GM12892 (cell line): ENCODE measurements at regions not wholly inside any gene's neighbourhood (a gene's known extent, or its start where the extent isn't known, plus 50 kb on each side); places are given as distances from the start of the nearest gene placed in this dataset.

Experiments used
- POLR2A ChIP-seq: IDR thresholded peaks from 2 replicates; pipeline ENCODE4 v1.6.1; 2011; ENCODE audit warnings: low read depth, low read length, control low read depth
- POLR2AphosphoS5 ChIP-seq: IDR thresholded peaks from 2 replicates; pipeline ENCODE4 v1.6.1; 2011; ENCODE audit warnings: low read depth, low read length, control low read depth
- TAF1 ChIP-seq: IDR thresholded peaks from 2 replicates; pipeline ENCODE4 v1.6.1; 2011; ENCODE audit warnings: low read depth, mild to moderate bottlenecking, control low read depth, low read length, borderline replicate concordance

GRCh38 chr7:69187824-69188333, 410.4 kb upstream of the AUTS2 start:
- TF ChIP-seq TAF1 (no peak), POLR2AphosphoS5 (no peak), POLR2A (no peak)
